Neural cell (in vitro differentiated cells): ENCODE measurements at regions not wholly inside any gene's neighbourhood (a gene's known extent, or its start where the extent isn't known, plus 50 kb on each side); places are given as distances from the start of the nearest gene placed in this dataset.

ENCODE experiments used
- H2AFZ ChIP-seq: fragments of 200-600, 300-800 bp; sonication (generic), shearing (Covaris generic); 2 replicates; pipeline ENCODE4 v1.6.0; 2014; ENCODE audit warnings: low read depth, mild to moderate bottlenecking, antibody characterized with exemption, low read length, moderate library complexity
- H3F3A ChIP-seq: fragments of 200-600 bp; shearing (Covaris generic); 2 replicates; pipeline ENCODE4 v1.6.1; 2016; ENCODE audit warnings: mild to moderate bottlenecking, moderate library complexity, mixed read lengths, antibody characterized with exemption, low read length; ENCODE audit not compliant: insufficient read depth, poor library complexity, severe bottlenecking
- H3K27ac ChIP-seq: fragments of 200-600, 300-800 bp; sonication (generic), shearing (Covaris generic); 2 replicates; pipeline ENCODE4 v1.5.1; 2014; ENCODE audit warnings: mild to moderate bottlenecking, low read length, moderate library complexity
- H3K27me3 ChIP-seq: fragments of 300-800, 200-600 bp; sonication (generic), shearing (Covaris generic); 2 replicates; pipeline ENCODE4 v1.6.0; 2014; ENCODE audit warnings: mild to moderate bottlenecking, low read depth, low read length, moderate library complexity; ENCODE audit not compliant: insufficient read depth
- H3K36me3 ChIP-seq: fragments of 300-800, 200-600 bp; sonication (generic), shearing (Covaris generic); 2 replicates; pipeline ENCODE4 v1.5.1; 2014; ENCODE audit warnings: mild to moderate bottlenecking, antibody characterized with exemption, low read length, moderate library complexity; ENCODE audit not compliant: insufficient read depth
- H3K4me2 ChIP-seq: fragments of 300-800, 200-600 bp; sonication (generic), shearing (Covaris generic); 2 replicates; pipeline ENCODE4 v1.6.0; 2014; ENCODE audit warnings: mild to moderate bottlenecking, low read length
- H3K4me3 ChIP-seq: fragments of 300-800, 200-600 bp; sonication (generic), shearing (Covaris generic); 2 replicates; pipeline ENCODE4 v1.5.1; 2014; ENCODE audit warnings: mild to moderate bottlenecking, low read length, moderate library complexity
- H3K79me2 ChIP-seq: fragments of 200-600 bp; shearing (Covaris generic); replicated peaks from 2 replicates; pipeline ENCODE4 v1.6.0; 2014; ENCODE audit warnings: mild to moderate bottlenecking, low read length, moderate library complexity; ENCODE audit not compliant: insufficient read depth
- H3K9ac ChIP-seq: fragments of 300-800, 200-600 bp; sonication (generic), shearing (Covaris generic); 2 replicates; pipeline ENCODE4 v1.6.1; 2016; ENCODE audit warnings: mild to moderate bottlenecking, low read length, mixed read lengths
- H3K9me2 ChIP-seq: fragments of 200-600 bp; shearing (Covaris generic); 2 replicates; pipeline ENCODE4 v1.6.1; 2016; ENCODE audit warnings: mild to moderate bottlenecking, low read length, mixed read lengths; ENCODE audit not compliant: insufficient read depth
- H3K9me3 ChIP-seq: fragments of 200-600, 300-800 bp; sonication (generic), shearing (Covaris generic); 2 replicates; pipeline ENCODE4 v1.6.1; 2016; ENCODE audit warnings: mild to moderate bottlenecking, mixed run types, low read length, moderate library complexity, mixed read lengths
- H4K20me1 ChIP-seq: fragments of 200-600 bp; shearing (Covaris generic); 2 replicates; pipeline ENCODE4 v1.6.1; 2016; ENCODE audit warnings: mild to moderate bottlenecking, mixed run types; ENCODE audit not compliant: insufficient read depth
- EP300 ChIP-seq: fragments of 450-650 bp; conservative IDR thresholded peaks from 2 replicates; pipeline ENCODE4 v1.6.1; 2014; ENCODE audit warnings: antibody characterized with exemption, mild to moderate bottlenecking, moderate library complexity; ENCODE audit not compliant: poor library complexity, severe bottlenecking
- EZH2 ChIP-seq: fragments of 200-600, 300-800 bp; shearing (Covaris generic), sonication (generic); IDR thresholded peaks from 2 replicates; pipeline ENCODE4 v1.6.1; 2014; ENCODE audit warnings: antibody characterized with exemption, low read length, borderline replicate concordance, mild to moderate bottlenecking; ENCODE audit not compliant: insufficient read depth, poor library complexity, severe bottlenecking
- MXI1 ChIP-seq: fragments of 450-650 bp; conservative IDR thresholded peaks from 2 replicates; pipeline ENCODE4 v1.6.1; 2014; ENCODE audit warnings: antibody characterized with exemption, mild to moderate bottlenecking; ENCODE audit not compliant: poor library complexity, severe bottlenecking
- POLR2AphosphoS5 ChIP-seq: IDR thresholded peaks from 2 replicates; pipeline ENCODE4 v1.6.1; 2012
- RAD21 ChIP-seq: fragments of 450-650 bp; conservative IDR thresholded peaks from 2 replicates; pipeline ENCODE4 v1.6.1; 2014; ENCODE audit warnings: antibody characterized with exemption, mild to moderate bottlenecking, moderate library complexity
- SMC3 ChIP-seq: fragments of 450-650 bp; conservative IDR thresholded peaks from 2 replicates; pipeline ENCODE4 v1.6.1; 2014; ENCODE audit warnings: antibody characterized with exemption, mild to moderate bottlenecking, moderate library complexity; ENCODE audit not compliant: poor library complexity
- TAF1 ChIP-seq: IDR thresholded peaks from 2 replicates; pipeline ENCODE4 v1.6.1; 2012; ENCODE audit warnings: low read depth
- TF ChIP-seq, protein P1 (sequence below): IDR thresholded peaks from 2 replicates; pipeline ENCODE4 v1.6.1; 2012; ENCODE audit warnings: borderline replicate concordance
- TF ChIP-seq, protein P2 (sequence below): fragments of 450-650 bp; IDR thresholded peaks from 2 replicates; pipeline ENCODE4 v1.5.1; 2014; ENCODE audit warnings: antibody characterized with exemption, mild to moderate bottlenecking, moderate library complexity; ENCODE audit not compliant: poor library complexity, severe bottlenecking

DNA sequence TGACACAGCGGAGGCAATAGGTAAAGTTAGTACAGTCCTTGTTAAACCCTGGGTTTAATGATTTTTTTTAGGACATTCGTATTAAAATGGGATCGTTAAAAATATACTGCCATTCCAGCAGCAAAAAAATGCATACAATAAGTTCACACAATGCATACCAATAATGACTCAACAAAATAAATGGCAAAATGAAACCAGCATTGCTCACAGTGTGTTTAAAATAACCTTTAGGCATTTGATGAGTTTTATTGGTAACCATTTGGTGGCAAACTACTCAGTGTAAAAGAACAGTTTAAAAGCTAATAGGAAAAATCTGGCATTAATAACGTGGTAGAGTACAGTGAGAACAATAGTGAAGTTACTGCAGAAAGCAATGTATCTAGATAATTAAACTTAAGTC lies 539.0 kb upstream of the PIK3C3 start:
- Histone ChIP-seq H3K9me2 (no peaks in the 10 kb centered on the region), H3F3A (no peaks in the 10 kb centered on the region), H3K79me2 (no peaks in the 10 kb centered on the region), H2AFZ (no peak overlapping the region), H3K9ac (no peak overlapping the region), H3K27ac (no peak overlapping the region), H3K4me3 (no peak overlapping the region), H3K27me3 (no peaks in the 10 kb centered on the region), H3K9me3 (no peaks in the 10 kb centered on the region), H3K36me3 (no peaks in the 10 kb centered on the region), H4K20me1 (no peaks in the 10 kb centered on the region), H3K4me2 (no peak overlapping the region)
- no peak for TF ChIP-seq SMC3
- TF ChIP-seq, protein P1, sequence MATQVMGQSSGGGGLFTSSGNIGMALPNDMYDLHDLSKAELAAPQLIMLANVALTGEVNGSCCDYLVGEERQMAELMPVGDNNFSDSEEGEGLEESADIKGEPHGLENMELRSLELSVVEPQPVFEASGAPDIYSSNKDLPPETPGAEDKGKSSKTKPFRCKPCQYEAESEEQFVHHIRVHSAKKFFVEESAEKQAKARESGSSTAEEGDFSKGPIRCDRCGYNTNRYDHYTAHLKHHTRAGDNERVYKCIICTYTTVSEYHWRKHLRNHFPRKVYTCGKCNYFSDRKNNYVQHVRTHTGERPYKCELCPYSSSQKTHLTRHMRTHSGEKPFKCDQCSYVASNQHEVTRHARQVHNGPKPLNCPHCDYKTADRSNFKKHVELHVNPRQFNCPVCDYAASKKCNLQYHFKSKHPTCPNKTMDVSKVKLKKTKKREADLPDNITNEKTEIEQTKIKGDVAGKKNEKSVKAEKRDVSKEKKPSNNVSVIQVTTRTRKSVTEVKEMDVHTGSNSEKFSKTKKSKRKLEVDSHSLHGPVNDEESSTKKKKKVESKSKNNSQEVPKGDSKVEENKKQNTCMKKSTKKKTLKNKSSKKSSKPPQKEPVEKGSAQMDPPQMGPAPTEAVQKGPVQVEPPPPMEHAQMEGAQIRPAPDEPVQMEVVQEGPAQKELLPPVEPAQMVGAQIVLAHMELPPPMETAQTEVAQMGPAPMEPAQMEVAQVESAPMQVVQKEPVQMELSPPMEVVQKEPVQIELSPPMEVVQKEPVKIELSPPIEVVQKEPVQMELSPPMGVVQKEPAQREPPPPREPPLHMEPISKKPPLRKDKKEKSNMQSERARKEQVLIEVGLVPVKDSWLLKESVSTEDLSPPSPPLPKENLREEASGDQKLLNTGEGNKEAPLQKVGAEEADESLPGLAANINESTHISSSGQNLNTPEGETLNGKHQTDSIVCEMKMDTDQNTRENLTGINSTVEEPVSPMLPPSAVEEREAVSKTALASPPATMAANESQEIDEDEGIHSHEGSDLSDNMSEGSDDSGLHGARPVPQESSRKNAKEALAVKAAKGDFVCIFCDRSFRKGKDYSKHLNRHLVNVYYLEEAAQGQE: no peak
- TF ChIP-seq MXI1: no peak
- TF ChIP-seq EZH2: no peak
- no peak for TF ChIP-seq EP300
- TF ChIP-seq TAF1: no peak
- TF ChIP-seq, protein P2, sequence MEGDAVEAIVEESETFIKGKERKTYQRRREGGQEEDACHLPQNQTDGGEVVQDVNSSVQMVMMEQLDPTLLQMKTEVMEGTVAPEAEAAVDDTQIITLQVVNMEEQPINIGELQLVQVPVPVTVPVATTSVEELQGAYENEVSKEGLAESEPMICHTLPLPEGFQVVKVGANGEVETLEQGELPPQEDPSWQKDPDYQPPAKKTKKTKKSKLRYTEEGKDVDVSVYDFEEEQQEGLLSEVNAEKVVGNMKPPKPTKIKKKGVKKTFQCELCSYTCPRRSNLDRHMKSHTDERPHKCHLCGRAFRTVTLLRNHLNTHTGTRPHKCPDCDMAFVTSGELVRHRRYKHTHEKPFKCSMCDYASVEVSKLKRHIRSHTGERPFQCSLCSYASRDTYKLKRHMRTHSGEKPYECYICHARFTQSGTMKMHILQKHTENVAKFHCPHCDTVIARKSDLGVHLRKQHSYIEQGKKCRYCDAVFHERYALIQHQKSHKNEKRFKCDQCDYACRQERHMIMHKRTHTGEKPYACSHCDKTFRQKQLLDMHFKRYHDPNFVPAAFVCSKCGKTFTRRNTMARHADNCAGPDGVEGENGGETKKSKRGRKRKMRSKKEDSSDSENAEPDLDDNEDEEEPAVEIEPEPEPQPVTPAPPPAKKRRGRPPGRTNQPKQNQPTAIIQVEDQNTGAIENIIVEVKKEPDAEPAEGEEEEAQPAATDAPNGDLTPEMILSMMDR: no peak
- TF ChIP-seq RAD21: no peak

DNA sequence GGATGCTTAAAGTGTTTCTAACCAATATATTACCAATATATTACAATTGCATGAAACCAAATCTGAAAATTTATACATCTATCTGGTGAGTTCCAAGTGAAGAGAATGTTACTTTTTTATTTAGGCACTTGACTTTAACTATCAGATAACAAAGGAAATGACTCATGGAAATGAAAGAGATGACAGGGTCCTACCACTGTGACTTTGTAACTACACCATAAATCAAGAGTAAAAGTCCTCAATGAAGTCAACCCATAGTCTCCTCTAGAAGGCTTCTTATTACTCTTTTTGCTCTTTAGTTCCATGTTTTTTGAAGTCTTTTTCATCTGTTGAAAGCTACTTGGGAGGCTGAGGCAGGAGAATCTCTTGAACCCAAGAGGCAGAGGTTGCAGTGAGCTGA lies 545.0 kb upstream of the PIK3C3 start:
- Histone ChIP-seq H3K36me3 (no peaks in the 10 kb centered on the region), H4K20me1 (no peaks in the 10 kb centered on the region), H2AFZ (no peak overlapping the region), H3F3A (no peaks in the 10 kb centered on the region), H3K27me3 (no peaks in the 10 kb centered on the region), H3K9me2 (no peaks in the 10 kb centered on the region), H3K79me2 (no peaks in the 10 kb centered on the region), H3K9me3 (no peaks in the 10 kb centered on the region), H3K4me2 (no peak overlapping the region), H3K9ac (no peak overlapping the region), H3K27ac (no peak overlapping the region), H3K4me3 (no peak overlapping the region)
- TF ChIP-seq SMC3: no peak
- no peak for TF ChIP-seq MXI1
- TF ChIP-seq RAD21: no peak
- TF ChIP-seq, protein P1: no peak
- TF ChIP-seq, protein P2: no peak
- no peak for TF ChIP-seq TAF1
- TF ChIP-seq EZH2: no peak
- TF ChIP-seq EP300: no peak
- no peak for TF ChIP-seq POLR2AphosphoS5
